Ishikawa (cell line): ENCODE measurements at regions not wholly inside any gene's neighbourhood (a gene's known extent, or its start where the extent isn't known, plus 50 kb on each side); places are given as distances from the start of the nearest gene placed in this dataset.

Source experiments
- CEBPB ChIP-seq: IDR thresholded peaks from 2 replicates; pipeline ENCODE4 v1.6.1; 2012
- RAD21 ChIP-seq: IDR thresholded peaks from 2 replicates; pipeline ENCODE4 v1.6.1; 2012; ENCODE audit warnings: low read depth

GRCh38 chr10:130439766-130440165, 303.6 kb downstream of the GLRX3 start:
- TF ChIP-seq RAD21 (no peak), CEBPB (no peak)
